Prostate gland (tissue), 2 donors: ENCODE measurements at regions not wholly inside any gene's neighbourhood (a gene's known extent, or its start where the extent isn't known, plus 50 kb on each side); places are given as distances from the start of the nearest gene placed in this dataset.
"Not testable (repeated sequence)": the region's sequence is repeated elsewhere in the genome, so short reads cannot be mapped to it uniquely, and the experiment has no call there.

Source experiments
- DNase-seq: peaks from one replicate; pipeline ENCODE4 v3.0.0-alpha.2; 2019; ENCODE audit warnings: low spot score
- H3K27ac ChIP-seq, 2 donors: fragments of 200-600 bp; sonication (generic); 2 replicates each; pipeline ENCODE4 v1.5.1; 2017 to 2019
- H3K27me3 ChIP-seq: fragments of 200-600 bp; sonication (generic); replicated peaks from 2 replicates; pipeline ENCODE4 v1.5.1; 2019; ENCODE audit not compliant: insufficient read depth
- H3K36me3 ChIP-seq, 2 donors: fragments of 200-600 bp; sonication (generic); 1 replicate in 1 of 2; 2 replicates in 1 of 2; pipeline versions ENCODE4 v1.5.1 to v1.8.1; 2017 to 2019
- H3K4me1 ChIP-seq: fragments of 200-600 bp; sonication (generic); replicated peaks from 2 replicates; pipeline ENCODE4 v1.5.1; 2019
- H3K4me3 ChIP-seq, 2 donors: fragments of 200-600 bp; sonication (generic); 2 replicates each; pipeline ENCODE4 v1.5.1; 2017 to 2019
- H3K9me3 ChIP-seq: fragments of 200-600 bp; sonication (generic); 2 replicates; pipeline ENCODE4 v1.5.1; 2017
- POLR2A ChIP-seq: fragments of 450-650 bp; IDR thresholded peaks from one replicate; pipeline ENCODE4 v1.6.1; 2016; ENCODE audit warnings: antibody characterized with exemption, mild to moderate bottlenecking
- POLR2AphosphoS5 ChIP-seq: sonication (generic); formaldehyde crosslinking; IDR thresholded peaks from one replicate; pipeline ENCODE4 v1.6.1; 2017; ENCODE audit warnings: antibody characterized with exemption
- WGBS: methylation state at CpG from one replicate; pipeline ENCODE4 v1.1.5; 2018; 5-methylcytosine and 5-hydroxymethylcytosine counted together
- intact Hi-C: fragments of 100-400 bp; cut with DNase I; formaldehyde crosslinking; loops from one replicate; pipeline ENCODE4 v1.14.2; 2022
- TF ChIP-seq, protein P1 (sequence below), 4 experiments: fragments of 200-600 bp in 2 of 4; fragments of 450-650 bp in 2 of 4; sonication (generic) in 2 of 4; IDR thresholded peaks; 1 replicate in 3 of 4; 2 replicates in 1 of 4; pipeline ENCODE4 v1.5.1; 2016 to 2019; ENCODE audit warnings: antibody characterized with exemption in 4 of 4, mild to moderate bottlenecking in 2 of 4, moderate library complexity in 2 of 4

DNA sequence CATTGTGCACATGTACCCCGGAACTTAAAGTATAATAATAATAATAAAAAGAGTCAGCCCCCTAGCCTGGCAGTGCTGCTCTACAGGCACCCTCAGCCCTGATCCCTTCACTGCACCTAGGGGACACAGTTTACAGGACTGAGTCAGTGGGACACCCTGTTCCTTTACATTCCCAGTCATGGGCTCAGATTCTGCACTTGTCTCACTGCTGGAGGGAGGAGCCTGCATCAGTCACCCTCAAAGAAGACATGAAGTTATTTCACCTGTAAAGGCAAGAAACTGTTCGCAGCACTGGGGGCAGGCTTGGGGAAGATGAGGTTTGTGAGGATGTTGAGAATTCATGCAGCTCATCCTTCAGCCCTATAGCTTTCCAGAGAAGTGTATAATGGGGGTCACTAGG, 50.7 kb upstream of the VPREB1 start:
- intact Hi-C loops = no loop called here
- DNase-seq = no peak
- no peaks in the 10 kb centered on the region for H3K36me3 ChIP-seq
- H3K27me3 ChIP-seq = no peaks in the 10 kb centered on the region
- no peaks in the 10 kb centered on the region for H3K9me3 ChIP-seq
- WGBS = 68% methylated on average over 2 of the region's 2 CpGs
- no peak overlapping the region for H3K4me3 ChIP-seq
- TF ChIP-seq POLR2A (no peak), POLR2AphosphoS5 (no peak)
- TF ChIP-seq, protein P1, sequence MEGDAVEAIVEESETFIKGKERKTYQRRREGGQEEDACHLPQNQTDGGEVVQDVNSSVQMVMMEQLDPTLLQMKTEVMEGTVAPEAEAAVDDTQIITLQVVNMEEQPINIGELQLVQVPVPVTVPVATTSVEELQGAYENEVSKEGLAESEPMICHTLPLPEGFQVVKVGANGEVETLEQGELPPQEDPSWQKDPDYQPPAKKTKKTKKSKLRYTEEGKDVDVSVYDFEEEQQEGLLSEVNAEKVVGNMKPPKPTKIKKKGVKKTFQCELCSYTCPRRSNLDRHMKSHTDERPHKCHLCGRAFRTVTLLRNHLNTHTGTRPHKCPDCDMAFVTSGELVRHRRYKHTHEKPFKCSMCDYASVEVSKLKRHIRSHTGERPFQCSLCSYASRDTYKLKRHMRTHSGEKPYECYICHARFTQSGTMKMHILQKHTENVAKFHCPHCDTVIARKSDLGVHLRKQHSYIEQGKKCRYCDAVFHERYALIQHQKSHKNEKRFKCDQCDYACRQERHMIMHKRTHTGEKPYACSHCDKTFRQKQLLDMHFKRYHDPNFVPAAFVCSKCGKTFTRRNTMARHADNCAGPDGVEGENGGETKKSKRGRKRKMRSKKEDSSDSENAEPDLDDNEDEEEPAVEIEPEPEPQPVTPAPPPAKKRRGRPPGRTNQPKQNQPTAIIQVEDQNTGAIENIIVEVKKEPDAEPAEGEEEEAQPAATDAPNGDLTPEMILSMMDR (IDR thresholded peaks at IDR 0.05) = no peak
- no peak overlapping the region for H3K27ac ChIP-seq
- H3K4me1 ChIP-seq = no peaks in the 10 kb centered on the region

DNA sequence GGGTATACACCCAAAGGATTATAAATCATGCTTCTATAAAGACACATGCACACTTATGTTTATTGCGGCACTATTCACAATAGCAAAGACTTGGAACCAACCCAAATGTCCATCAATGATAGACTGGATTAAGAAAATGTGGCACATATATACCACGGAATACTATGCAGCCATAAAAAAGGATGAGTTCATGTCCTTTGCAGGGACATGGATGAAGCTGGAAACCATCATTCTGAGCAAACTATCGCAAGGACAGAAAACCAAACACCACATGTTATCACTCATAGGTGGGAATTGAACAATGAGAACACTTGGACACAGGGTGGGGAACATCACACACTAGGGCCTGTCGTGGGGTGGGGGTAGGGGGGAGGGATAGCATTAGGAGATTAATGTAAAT, 51.1 kb upstream of the VPREB1 start:
- H3K9me3 ChIP-seq, H3K36me3 ChIP-seq, H3K4me3 ChIP-seq, H3K27ac ChIP-seq, DNase-seq, intact Hi-C loops, H3K27me3 ChIP-seq, H3K4me1 ChIP-seq: not testable (repeated sequence)
- 72% methylated on average over 3 of the region's 4 CpGs for WGBS

DNA sequence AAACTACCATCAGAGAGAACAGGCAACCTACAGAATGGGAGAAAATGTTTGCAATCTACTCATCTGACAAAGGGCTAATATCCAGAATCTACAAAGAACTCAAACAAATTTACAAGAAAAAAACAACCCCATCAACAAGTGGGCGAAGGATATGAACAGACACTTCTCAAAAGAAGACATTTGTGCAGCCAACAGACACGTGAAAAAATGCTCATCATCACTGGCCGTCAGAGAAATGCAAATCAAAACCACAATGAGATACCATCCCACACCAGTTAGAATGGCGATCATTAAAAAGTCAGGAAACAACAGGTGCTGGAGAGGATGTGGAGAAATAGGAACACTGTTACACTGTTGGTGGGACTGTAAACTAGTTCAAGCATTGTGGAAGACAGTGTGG, 51.6 kb upstream of the VPREB1 start:
- H3K27me3 ChIP-seq, intact Hi-C loops, H3K4me1 ChIP-seq, H3K36me3 ChIP-seq, H3K4me3 ChIP-seq, H3K9me3 ChIP-seq, H3K27ac ChIP-seq, DNase-seq: not testable (repeated sequence)
- WGBS = 60% methylated on average over 4 of the region's 4 CpGs

DNA sequence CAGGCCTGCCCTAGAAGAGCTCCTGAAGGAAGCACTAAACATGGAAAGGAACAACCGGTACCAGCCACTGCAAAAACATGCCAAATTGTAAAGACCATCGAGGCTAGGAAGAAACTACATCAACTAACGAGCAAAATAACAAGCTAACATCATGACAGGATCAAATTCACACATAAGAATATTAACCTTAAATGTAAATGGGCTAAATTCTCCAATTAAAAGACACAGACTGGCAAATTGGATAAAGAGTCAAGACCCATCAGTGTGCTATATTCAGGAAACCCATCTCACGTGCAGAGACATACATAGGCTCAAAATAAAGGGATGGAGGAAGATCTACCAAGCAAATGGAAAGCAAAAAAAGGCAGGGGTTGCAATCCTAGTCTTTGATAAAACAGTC, 54.8 kb upstream of the VPREB1 start:
- H3K4me3 ChIP-seq, H3K27ac ChIP-seq: not testable (repeated sequence)
- 67% methylated on average over 4 of the region's 4 CpGs for WGBS

DNA sequence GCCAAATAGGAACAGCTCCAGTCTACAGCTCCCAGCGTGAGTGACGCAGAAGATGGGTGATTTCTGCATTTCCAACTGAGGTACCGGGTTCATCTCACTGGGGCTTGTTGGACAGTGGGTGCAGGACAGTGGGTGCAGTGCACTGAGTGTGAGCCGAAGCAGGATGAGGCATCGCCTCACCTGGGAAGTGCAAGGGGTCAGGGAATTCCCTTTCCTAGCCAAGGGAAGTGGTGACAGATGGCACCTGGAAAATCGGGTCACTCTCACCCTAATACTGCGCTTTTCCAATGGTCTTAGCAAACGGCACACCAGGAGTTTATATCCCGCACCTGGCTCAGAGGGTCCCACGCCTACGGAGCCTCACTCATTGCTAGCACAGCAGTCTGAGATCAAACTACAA, 56.7 kb upstream of the VPREB1 start:
- H3K4me1 ChIP-seq, DNase-seq, intact Hi-C loops, H3K4me3 ChIP-seq, H3K9me3 ChIP-seq, H3K27me3 ChIP-seq, H3K27ac ChIP-seq, H3K36me3 ChIP-seq: not testable (repeated sequence)
- WGBS = 81% methylated on average over 11 of the region's 11 CpGs

More for the DNA sequence above, 54.8 kb upstream of the VPREB1 start:
- intact Hi-C loops, H3K27me3 ChIP-seq, DNase-seq, H3K4me1 ChIP-seq, H3K36me3 ChIP-seq, H3K9me3 ChIP-seq: not testable (repeated sequence)

DNA sequence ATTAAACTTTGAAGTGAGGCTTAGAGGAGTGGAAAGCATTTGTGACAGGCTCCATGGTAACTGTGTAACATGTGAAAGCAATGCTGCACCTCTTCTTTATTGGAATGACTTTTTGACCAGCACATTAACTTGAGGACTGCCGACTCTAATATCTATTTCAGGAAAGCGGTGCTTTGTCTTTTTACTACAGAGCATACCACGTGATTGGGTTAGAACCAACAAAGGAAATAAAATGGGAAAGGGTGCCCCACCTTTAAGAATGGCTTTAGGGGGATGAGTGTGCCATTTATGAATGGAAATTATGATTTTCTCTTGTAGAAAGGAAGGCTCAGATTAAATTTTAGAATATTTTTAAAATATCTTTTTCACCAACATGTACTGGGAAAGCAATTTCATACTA, 57.3 kb upstream of the VPREB1 start:
- Histone ChIP-seq H3K27me3 (peaks cover 3% of the 10 kb centered on the region), H3K27ac (no peak overlapping the region), H3K36me3 (no peaks in the 10 kb centered on the region), H3K9me3 (no peaks in the 10 kb centered on the region), H3K4me1 (no peaks in the 10 kb centered on the region), H3K4me3 (no peak overlapping the region)
- 41% methylated on average over 3 of the region's 3 CpGs for WGBS
- no peak for TF ChIP-seq POLR2A
- TF ChIP-seq, protein P1 (IDR thresholded peaks at IDR 0.05) = no peak
- no peak for TF ChIP-seq POLR2AphosphoS5
- intact Hi-C loops = no loop called here
- DNase-seq = no peak

DNA sequence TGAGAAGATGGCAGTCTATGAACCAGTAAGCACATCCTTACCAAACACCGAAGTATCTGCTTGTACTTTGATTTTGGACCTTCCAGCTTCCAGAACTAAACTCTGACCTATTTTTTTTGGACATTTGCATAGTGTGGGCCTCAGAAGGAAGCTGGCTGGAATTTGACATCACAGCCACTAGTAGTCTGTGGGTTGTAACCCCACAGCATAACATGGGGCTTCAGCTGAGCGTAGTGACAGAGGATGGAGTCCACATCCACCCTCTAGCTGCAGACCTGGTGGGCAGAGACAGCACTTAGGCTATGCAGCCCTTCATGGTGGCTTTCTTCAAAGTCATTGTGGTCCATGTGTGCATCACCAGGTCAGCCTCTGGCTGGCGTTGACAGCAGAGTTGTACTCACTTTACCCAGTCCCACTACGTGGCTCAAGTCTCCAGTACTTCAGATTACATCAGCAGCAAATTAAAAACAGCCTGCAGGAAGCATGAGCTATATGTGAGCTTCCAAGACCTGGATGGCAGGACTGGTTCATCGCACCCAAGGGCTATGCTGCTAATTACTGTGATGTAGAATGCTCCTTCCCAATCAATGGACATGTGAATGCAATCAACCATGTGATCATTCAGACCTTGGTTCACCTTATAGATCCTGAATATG, 58.6 kb upstream of the VPREB1 start:
- intact Hi-C loops = no loop called here
- peaks cover 3% of the 10 kb centered on the region for H3K27me3 ChIP-seq
- H3K36me3 ChIP-seq = no peaks in the 10 kb centered on the region
- DNase-seq = no peak
- no peak overlapping the region for H3K27ac ChIP-seq
- no peak for TF ChIP-seq POLR2A
- TF ChIP-seq, protein P1 (IDR thresholded peaks at IDR 0.05) = no peak
- TF ChIP-seq POLR2AphosphoS5 = no peak
- no peaks in the 10 kb centered on the region for H3K9me3 ChIP-seq
- no peak overlapping the region for H3K4me3 ChIP-seq
- no peaks in the 10 kb centered on the region for H3K4me1 ChIP-seq
- WGBS = 67% methylated on average over 5 of the region's 5 CpGs
